OCI-LY1 (cell line): ENCODE measurements at regions not wholly inside any gene's neighbourhood (a gene's known extent, or its start where the extent isn't known, plus 50 kb on each side); places are given as distances from the start of the nearest gene placed in this dataset.

Experiments used
- H2AFZ ChIP-seq: fragments of 200-600 bp; sonication (generic), shearing (Covaris generic); 2 replicates; pipeline ENCODE4 v1.6.0; 2014; ENCODE audit warnings: antibody characterized with exemption, mild to moderate bottlenecking, low read length
- H3F3A ChIP-seq: fragments of 200-600 bp; sonication (generic), shearing (Covaris generic); 2 replicates; pipeline ENCODE4 v1.6.0; 2014; ENCODE audit warnings: mild to moderate bottlenecking, antibody characterized with exemption, low read length, moderate library complexity; ENCODE audit not compliant: insufficient read depth
- H3K27ac ChIP-seq: fragments of 200-600 bp; sonication (generic); 2 replicates; pipeline ENCODE4 v1.5.1; 2014; ENCODE audit warnings: low read length, mixed run types, mild to moderate bottlenecking, low read depth; ENCODE audit not compliant: poor library complexity, severe bottlenecking
- H3K27me3 ChIP-seq: fragments of 200-600 bp; sonication (generic); 2 replicates; pipeline ENCODE4 v1.6.0; 2014; ENCODE audit warnings: antibody characterized with exemption, mild to moderate bottlenecking, low read length, moderate library complexity; ENCODE audit not compliant: insufficient read depth
- H3K36me3 ChIP-seq: fragments of 200-600 bp; sonication (generic); 2 replicates; pipeline ENCODE4 v1.6.1; 2014; ENCODE audit warnings: mild to moderate bottlenecking, antibody characterized with exemption, low read length, moderate library complexity, mixed read lengths; ENCODE audit not compliant: insufficient read depth
- H3K4me1 ChIP-seq: fragments of 200-600 bp; sonication (generic); 2 replicates; pipeline ENCODE4 v1.5.1; 2014; ENCODE audit warnings: mild to moderate bottlenecking, low read length, moderate library complexity; ENCODE audit not compliant: insufficient read depth, severe bottlenecking
- H3K4me2 ChIP-seq: fragments of 200-600 bp; sonication (generic), shearing (Covaris generic); 2 replicates; pipeline ENCODE4 v1.6.1; 2014; ENCODE audit warnings: low read length
- H3K4me3 ChIP-seq: fragments of 200-600 bp; sonication (generic); 2 replicates; pipeline ENCODE4 v1.5.1; 2014; ENCODE audit warnings: low read length, low read depth, mild to moderate bottlenecking, mixed read lengths; ENCODE audit not compliant: poor library complexity, severe bottlenecking
- H3K79me2 ChIP-seq: fragments of 200-600 bp; shearing (Covaris generic); 2 replicates; pipeline ENCODE4 v1.6.1; 2016; ENCODE audit warnings: mixed run types, low read length, mixed read lengths; ENCODE audit not compliant: insufficient read depth
- H3K9ac ChIP-seq: fragments of 200-600 bp; sonication (generic), shearing (Covaris generic); 2 replicates; pipeline ENCODE4 v1.6.1; 2014; ENCODE audit warnings: mild to moderate bottlenecking, low read length, mixed read lengths
- H3K9me2 ChIP-seq: fragments of 200-600 bp; sonication (generic), shearing (Covaris generic); 2 replicates; pipeline ENCODE4 v1.6.1; 2014; ENCODE audit warnings: low read depth, mild to moderate bottlenecking, low read length, mixed read lengths
- H3K9me3 ChIP-seq: fragments of 200-600 bp; shearing (Covaris generic); 2 replicates; pipeline ENCODE4 v1.6.1; 2014; ENCODE audit warnings: low read length, mixed read lengths
- H4K20me1 ChIP-seq: fragments of 200-600 bp; sonication (generic), shearing (Covaris generic); 2 replicates; pipeline ENCODE4 v1.6.0; 2016; ENCODE audit warnings: mild to moderate bottlenecking, low read length; ENCODE audit not compliant: insufficient read depth
- EZH2 ChIP-seq: fragments of 200-600 bp; sonication (generic), shearing (Covaris generic); IDR thresholded peaks from 2 replicates; pipeline ENCODE4 v1.8.0; 2017; ENCODE audit warnings: borderline replicate concordance, mixed run types, mild to moderate bottlenecking, antibody characterized with exemption, low read length, moderate library complexity, mixed read lengths
- TF ChIP-seq, protein P1 (sequence below): fragments of 200-600 bp; sonication (generic), shearing (Covaris generic); IDR thresholded peaks from 2 replicates; pipeline ENCODE4 v1.5.1; 2017; ENCODE audit warnings: mild to moderate bottlenecking, antibody characterized with exemption, low read length, moderate library complexity, mixed read lengths

GRCh38 chr2:146461068-146461467 is 1383.8 kb upstream of the ACVR2A start:
- no peaks in the 10 kb centered on the region for H3K79me2 ChIP-seq
- H3K4me1 ChIP-seq: peaks cover 7% of the 10 kb centered on the region
- H3K9ac ChIP-seq: no peak overlapping the region
- H4K20me1 ChIP-seq: no peaks in the 10 kb centered on the region
- H3K9me3 ChIP-seq: peaks cover 3% of the 10 kb centered on the region
- no peak overlapping the region for H3K4me2 ChIP-seq
- no peaks in the 10 kb centered on the region for H3F3A ChIP-seq
- peak overlapping the region; percentile 22 for H3K27ac ChIP-seq
- H2AFZ ChIP-seq: no peak overlapping the region
- no peak overlapping the region for H3K4me3 ChIP-seq
- H3K9me2 ChIP-seq: no peaks in the 10 kb centered on the region
- no peak for TF ChIP-seq EZH2
- TF ChIP-seq, protein P1, sequence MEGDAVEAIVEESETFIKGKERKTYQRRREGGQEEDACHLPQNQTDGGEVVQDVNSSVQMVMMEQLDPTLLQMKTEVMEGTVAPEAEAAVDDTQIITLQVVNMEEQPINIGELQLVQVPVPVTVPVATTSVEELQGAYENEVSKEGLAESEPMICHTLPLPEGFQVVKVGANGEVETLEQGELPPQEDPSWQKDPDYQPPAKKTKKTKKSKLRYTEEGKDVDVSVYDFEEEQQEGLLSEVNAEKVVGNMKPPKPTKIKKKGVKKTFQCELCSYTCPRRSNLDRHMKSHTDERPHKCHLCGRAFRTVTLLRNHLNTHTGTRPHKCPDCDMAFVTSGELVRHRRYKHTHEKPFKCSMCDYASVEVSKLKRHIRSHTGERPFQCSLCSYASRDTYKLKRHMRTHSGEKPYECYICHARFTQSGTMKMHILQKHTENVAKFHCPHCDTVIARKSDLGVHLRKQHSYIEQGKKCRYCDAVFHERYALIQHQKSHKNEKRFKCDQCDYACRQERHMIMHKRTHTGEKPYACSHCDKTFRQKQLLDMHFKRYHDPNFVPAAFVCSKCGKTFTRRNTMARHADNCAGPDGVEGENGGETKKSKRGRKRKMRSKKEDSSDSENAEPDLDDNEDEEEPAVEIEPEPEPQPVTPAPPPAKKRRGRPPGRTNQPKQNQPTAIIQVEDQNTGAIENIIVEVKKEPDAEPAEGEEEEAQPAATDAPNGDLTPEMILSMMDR: no peak
- H3K27me3 ChIP-seq: no peaks in the 10 kb centered on the region
- H3K36me3 ChIP-seq: no peaks in the 10 kb centered on the region

- no peaks in the 10 kb centered on the region for H3K79me2 ChIP-seq
- no peaks in the 10 kb centered on the region for H4K20me1 ChIP-seq
- TF ChIP-seq, protein P1: no peak
- no peak for TF ChIP-seq EZH2
- no peaks in the 10 kb centered on the region for H3K9me2 ChIP-seq
- H3F3A ChIP-seq: no peaks in the 10 kb centered on the region
- no peaks in the 10 kb centered on the region for H3K36me3 ChIP-seq
- H3K27me3 ChIP-seq: no peaks in the 10 kb centered on the region
- no peak overlapping the region for H3K4me3 ChIP-seq
- H3K4me1 ChIP-seq: peaks cover 7% of the 10 kb centered on the region
- H2AFZ ChIP-seq: no peak overlapping the region
- no peak overlapping the region for H3K4me2 ChIP-seq
- H3K9me3 ChIP-seq: peaks cover 3% of the 10 kb centered on the region
- no peak overlapping the region for H3K27ac ChIP-seq
- H3K9ac ChIP-seq: no peak overlapping the region
Observed at GRCh38 chr2:146458585-146458984, 1386.2 kb upstream of the ACVR2A start.

- H3K4me1 ChIP-seq: peaks cover 7% of the 10 kb centered on the region
- no peak overlapping the region for H3K4me2 ChIP-seq
- no peaks in the 10 kb centered on the region for H4K20me1 ChIP-seq
- H3K4me3 ChIP-seq: no peak overlapping the region
- no peaks in the 10 kb centered on the region for H3K36me3 ChIP-seq
- TF ChIP-seq EZH2: no peak
- TF ChIP-seq, protein P1: no peak
- no peaks in the 10 kb centered on the region for H3K79me2 ChIP-seq
- no peak overlapping the region for H3K9ac ChIP-seq
- H3K27me3 ChIP-seq: no peaks in the 10 kb centered on the region
- H3K9me2 ChIP-seq: no peaks in the 10 kb centered on the region
- H3K9me3 ChIP-seq: peaks cover 3% of the 10 kb centered on the region
- no peak overlapping the region for H3K27ac ChIP-seq
- no peaks in the 10 kb centered on the region for H3F3A ChIP-seq
- H2AFZ ChIP-seq: no peak overlapping the region
Observed at GRCh38 chr2:146457221-146457620, 1387.6 kb upstream of the ACVR2A start.
